GM23248 (cell line): ENCODE measurements at regions not wholly inside any gene's neighbourhood (a gene's known extent, or its start where the extent isn't known, plus 50 kb on each side); places are given as distances from the start of the nearest gene placed in this dataset.

Source experiments
- DNase-seq: peaks from one replicate; pipeline ENCODE4 v3.0.0-alpha.2; 2015
- H2AFZ ChIP-seq: fragments of 200-600 bp; sonication (generic); 2 replicates; pipeline ENCODE4 v1.6.1; 2016; ENCODE audit warnings: antibody characterized with exemption
- H3F3A ChIP-seq: fragments of 200-600 bp; sonication (generic); 2 replicates; pipeline ENCODE4 v1.6.1; 2016; ENCODE audit warnings: mild to moderate bottlenecking, antibody characterized with exemption, mixed run types; ENCODE audit not compliant: insufficient read depth
- H3K27ac ChIP-seq: fragments of 200-600 bp; sonication (generic); 2 replicates; pipeline ENCODE4 v1.5.1; 2016; ENCODE audit warnings: mild to moderate bottlenecking
- H3K27me3 ChIP-seq: fragments of 200-600 bp; sonication (generic); replicated peaks from 2 replicates; pipeline ENCODE4 v1.6.1; 2016; ENCODE audit warnings: mild to moderate bottlenecking; ENCODE audit not compliant: insufficient read depth
- H3K36me3 ChIP-seq: fragments of 200-600 bp; sonication (generic); 2 replicates; pipeline ENCODE4 v1.6.1; 2016; ENCODE audit warnings: low read depth, mild to moderate bottlenecking
- H3K4me1 ChIP-seq: fragments of 200-600 bp; sonication (generic); 2 replicates; pipeline ENCODE4 v1.6.1; 2016; ENCODE audit warnings: mild to moderate bottlenecking; ENCODE audit not compliant: insufficient read depth
- H3K4me2 ChIP-seq: fragments of 200-600 bp; sonication (generic); one replicate; pipeline ENCODE4 v1.6.1; 2016; ENCODE audit warnings: mild to moderate bottlenecking; ENCODE audit not compliant: unreplicated experiment
- H3K4me3 ChIP-seq: fragments of 200-600 bp; sonication (generic); 2 replicates; pipeline ENCODE4 v1.5.1; 2016; ENCODE audit warnings: mild to moderate bottlenecking
- H3K79me2 ChIP-seq: fragments of 200-600 bp; sonication (generic); 2 replicates; pipeline ENCODE4 v1.6.1; 2016; ENCODE audit warnings: mild to moderate bottlenecking; ENCODE audit not compliant: insufficient read depth
- H3K9ac ChIP-seq: fragments of 200-600 bp; sonication (generic); 2 replicates; pipeline ENCODE4 v1.6.1; 2016; ENCODE audit warnings: mild to moderate bottlenecking
- H3K9me2 ChIP-seq: fragments of 200-600 bp; sonication (generic); 2 replicates; pipeline ENCODE4 v1.6.1; 2016; ENCODE audit warnings: mixed run types, mild to moderate bottlenecking, moderate library complexity; ENCODE audit not compliant: insufficient read depth
- H3K9me3 ChIP-seq: fragments of 200-600 bp; sonication (generic); one replicate; pipeline ENCODE4 v1.6.1; 2017; ENCODE audit warnings: low read depth
- H4K20me1 ChIP-seq: fragments of 200-600 bp; sonication (generic); 2 replicates; pipeline ENCODE4 v1.6.0; 2016; ENCODE audit not compliant: insufficient read depth
- EZH2 ChIP-seq: fragments of 200-600 bp; sonication (generic); IDR thresholded peaks from 2 replicates; pipeline ENCODE4 v1.6.1; 2018; ENCODE audit warnings: antibody characterized with exemption, mild to moderate bottlenecking; ENCODE audit not compliant: insufficient read depth, poor library complexity, severe bottlenecking
- EZH2phosphoT487 ChIP-seq: fragments of 200-600 bp; sonication (generic); IDR thresholded peaks from 2 replicates; pipeline ENCODE4 v1.6.1; 2018; ENCODE audit warnings: antibody characterized with exemption, moderate library complexity, mild to moderate bottlenecking, low read depth; ENCODE audit not compliant: insufficient read depth
- WGBS, 2 experiments: methylation state at CpG; one replicate each; pipeline ENCODE4 v1.1.6; 2015 to 2017; ENCODE audit warnings: low lambda C conversion rate in 2 of 2, low coverage in 1 of 2; ENCODE audit errors: missing lambda C conversion rate in 2 of 2; 5-methylcytosine and 5-hydroxymethylcytosine counted together
- in situ Hi-C: fragments of 300-500 bp; cut with MboI; formaldehyde crosslinking; loops from 2 replicates; pipeline ENCODE4 v1.15.0; 2020

DNA sequence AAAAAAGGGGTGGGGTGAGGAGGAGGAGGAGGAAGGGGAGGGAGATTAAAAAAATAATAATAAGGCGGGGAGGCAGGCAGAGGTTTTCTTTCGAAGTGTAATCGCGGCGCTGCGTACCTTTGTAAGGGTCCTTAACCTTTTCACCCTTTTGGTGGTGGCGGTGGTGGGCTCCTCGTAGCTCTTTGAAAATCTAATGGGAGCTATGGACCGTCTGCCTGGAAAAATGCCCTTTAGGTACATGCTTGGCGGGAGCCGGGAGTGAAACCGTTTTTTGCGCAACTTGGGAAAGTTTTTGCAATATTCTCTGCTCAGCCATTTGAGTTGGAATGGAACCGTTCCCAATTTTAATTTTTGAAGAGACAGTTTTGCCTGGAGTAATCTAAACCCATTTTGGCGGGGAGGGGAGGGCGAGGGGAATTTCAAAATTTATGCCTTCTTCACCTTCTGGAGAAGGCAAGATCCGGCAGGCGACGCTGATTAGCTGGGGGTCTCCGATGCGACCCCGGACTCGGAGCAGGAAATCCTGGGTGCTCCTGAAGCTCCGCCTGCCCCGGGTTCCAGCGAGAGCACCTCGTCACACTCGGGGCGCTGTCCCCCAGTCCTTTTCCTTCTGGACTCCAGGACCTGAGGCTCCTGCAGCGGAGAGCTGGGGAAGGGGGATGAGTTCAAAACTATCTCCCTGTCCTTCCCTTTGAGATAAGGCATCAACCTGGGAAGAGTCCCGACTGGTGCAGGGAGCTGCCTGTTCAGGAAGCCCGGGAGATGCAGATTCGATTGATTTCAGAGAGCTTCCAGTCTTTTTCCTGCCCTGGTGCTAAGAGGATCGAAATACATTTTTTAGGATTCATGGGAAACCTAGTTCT lies 74.6 kb upstream of the TBX5 start:
- H3K4me2 ChIP-seq: peak overlapping the region; percentile 93
- peak overlapping the region; percentile 86 for H3K4me3 ChIP-seq
- H2AFZ ChIP-seq: peak overlapping the region; percentile 88
- H3K27ac ChIP-seq: no peak overlapping the region
- in situ Hi-C loops: no loop called here
- H3K36me3 ChIP-seq: no peaks in the 10 kb centered on the region
- no peaks in the 10 kb centered on the region for H4K20me1 ChIP-seq
- peak overlapping the region; percentile 62 for H3K9ac ChIP-seq
- no peaks in the 10 kb centered on the region for H3K79me2 ChIP-seq
- 1 to 4% methylated on average over 25 to 34 of the region's 34 CpGs for WGBS, 2 experiments
- TF ChIP-seq EZH2 (no peak), EZH2phosphoT487 (no peak)
- peaks cover 4% of the 10 kb centered on the region; the same call in 1 of the 2 replicates for H3K4me1 ChIP-seq
- H3K9me3 ChIP-seq: no peaks in the 10 kb centered on the region
- H3K27me3 ChIP-seq: peaks cover 7% of the 10 kb centered on the region
- H3F3A ChIP-seq: no peaks in the 10 kb centered on the region
- H3K9me2 ChIP-seq: no peaks in the 10 kb centered on the region
- DNase-seq: peak; percentile 68

DNA sequence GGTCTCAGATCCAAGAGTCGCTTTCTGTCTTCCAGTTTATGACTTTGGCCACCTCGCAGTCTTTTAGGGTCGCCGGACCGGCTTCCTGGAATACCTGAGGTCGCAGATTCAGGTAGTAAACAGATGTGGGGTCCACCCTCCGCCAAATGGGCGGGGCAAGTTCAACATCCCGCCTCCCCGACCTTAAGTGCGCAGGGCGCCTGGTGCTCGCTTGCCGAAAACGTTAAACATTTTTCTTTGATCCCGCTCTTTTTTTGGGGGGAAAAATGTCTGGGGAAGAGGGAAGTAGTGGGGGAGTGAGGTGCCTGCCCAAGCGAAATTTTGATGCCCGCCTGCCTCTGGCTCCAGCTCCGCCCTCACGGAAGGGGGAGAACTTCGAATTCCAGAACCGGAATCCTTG lies 73.9 kb upstream of the TBX5 start:
- Histone ChIP-seq H3K4me2 (peak overlapping the region; percentile 93), H3K27me3 (peaks cover 7% of the 10 kb centered on the region), H2AFZ (peak overlapping the region; percentile 88), H3K79me2 (no peaks in the 10 kb centered on the region), H3K9ac (peak overlapping the region; percentile 62), H3K4me1 (peaks cover 4% of the 10 kb centered on the region; the same call in 1 of the 2 replicates), H3K9me2 (no peaks in the 10 kb centered on the region), H3F3A (no peaks in the 10 kb centered on the region), H3K36me3 (no peaks in the 10 kb centered on the region), H3K27ac (no peak overlapping the region), H4K20me1 (no peaks in the 10 kb centered on the region), H3K4me3 (peak overlapping the region; percentile 86), H3K9me3 (no peaks in the 10 kb centered on the region)
- WGBS, 2 experiments: 1 to 2% methylated on average over 22 of the region's 22 CpGs
- DNase-seq: peak; percentile 55
- in situ Hi-C loops: loop anchor here (10.0 kb wide), 1 partner anchor 75 kb away; the partner anchor contains the start of gene TBX5
- TF ChIP-seq EZH2phosphoT487: no peak
- no peak for TF ChIP-seq EZH2

DNA sequence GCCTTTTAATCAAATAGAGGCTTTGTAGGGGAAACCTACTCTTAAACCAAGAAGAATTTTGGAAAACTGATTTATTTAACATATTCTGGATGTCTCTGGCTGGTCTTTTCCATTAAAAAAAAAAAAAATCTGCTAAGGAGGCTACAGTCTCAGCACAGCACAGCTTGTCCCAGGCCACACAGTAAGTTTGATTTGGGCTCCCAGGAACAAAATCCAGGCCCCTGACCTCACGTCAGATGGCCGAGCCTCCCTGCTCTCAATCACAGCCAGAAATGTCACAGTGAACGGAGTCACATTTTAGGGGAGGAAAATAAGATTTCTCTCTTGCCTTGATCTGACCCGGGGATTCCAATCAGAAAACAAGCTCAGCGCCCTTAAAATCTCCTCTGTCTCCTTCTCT lies 72.9 kb upstream of the TBX5 start:
- no peak for TF ChIP-seq EZH2phosphoT487
- peak; percentile 12 for TF ChIP-seq EZH2

DNA sequence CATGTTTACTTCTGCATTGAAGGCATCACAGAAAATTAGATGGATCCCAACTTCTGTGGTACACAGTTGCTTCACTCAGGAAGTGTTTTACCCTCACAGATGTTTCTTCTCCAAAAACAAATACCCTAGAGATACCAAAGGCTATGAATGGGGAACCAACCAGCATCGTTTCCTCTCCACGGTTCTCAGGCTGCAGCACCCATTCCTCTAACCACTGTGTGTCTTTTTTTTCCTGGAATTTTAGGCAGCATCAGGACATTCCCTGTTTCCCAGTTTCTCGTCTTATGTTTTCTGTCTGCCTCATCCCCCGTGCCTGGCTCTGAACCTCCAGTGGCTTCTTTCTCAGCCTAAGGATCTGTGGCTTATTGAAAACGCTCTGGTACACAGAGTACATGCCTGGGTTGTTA lies 72.0 kb upstream of the TBX5 start:
- no peak overlapping the region for H3K9ac ChIP-seq
- H3K27ac ChIP-seq: no peak overlapping the region
- H3K9me2 ChIP-seq: no peaks in the 10 kb centered on the region
- H3K4me1 ChIP-seq: peaks cover 4% of the 10 kb centered on the region; the same call in 1 of the 2 replicates
- 92 to 97% methylated on average over 5 of the region's 5 CpGs for WGBS, 2 experiments
- in situ Hi-C loops: loop anchor here (10.0 kb wide), 1 partner anchor 73 kb away; the partner anchor contains the start of gene TBX5
- no peak overlapping the region for H3K4me3 ChIP-seq
- H3K27me3 ChIP-seq: peaks cover 7% of the 10 kb centered on the region
- no peaks in the 10 kb centered on the region for H3K9me3 ChIP-seq
- H4K20me1 ChIP-seq: no peaks in the 10 kb centered on the region
- H3K4me2 ChIP-seq: no peak overlapping the region
- H3F3A ChIP-seq: no peaks in the 10 kb centered on the region
- no peaks in the 10 kb centered on the region for H3K36me3 ChIP-seq
- TF ChIP-seq EZH2 (no peak), EZH2phosphoT487 (no peak)
- H3K79me2 ChIP-seq: no peaks in the 10 kb centered on the region
- H2AFZ ChIP-seq: no peak overlapping the region
- no peak for DNase-seq

More for the DNA sequence above, 72.9 kb upstream of the TBX5 start:
- H3K4me1 ChIP-seq: peaks cover 4% of the 10 kb centered on the region; the same call in 1 of the 2 replicates
- H3K27me3 ChIP-seq: peaks cover 7% of the 10 kb centered on the region
- H3K27ac ChIP-seq: no peak overlapping the region
- H3K9me3 ChIP-seq: no peaks in the 10 kb centered on the region
- H3K4me2 ChIP-seq: no peak overlapping the region
- no peaks in the 10 kb centered on the region for H3K9me2 ChIP-seq
- no peak overlapping the region for H2AFZ ChIP-seq
- in situ Hi-C loops: loop anchor here (10.0 kb wide), 1 partner anchor 74 kb away; the partner anchor contains the start of gene TBX5
- no peaks in the 10 kb centered on the region for H4K20me1 ChIP-seq
- H3K36me3 ChIP-seq: no peaks in the 10 kb centered on the region
- H3K79me2 ChIP-seq: no peaks in the 10 kb centered on the region
- H3K4me3 ChIP-seq: no peak overlapping the region
- H3F3A ChIP-seq: no peaks in the 10 kb centered on the region
- WGBS, 2 experiments: 86% methylated on average over 5 of the region's 5 CpGs
- DNase-seq: no peak
- H3K9ac ChIP-seq: no peak overlapping the region
